ELR (cell line): ENCODE measurements at regions not wholly inside any gene's neighbourhood (a gene's known extent, or its start where the extent isn't known, plus 50 kb on each side); places are given as distances from the start of the nearest gene placed in this dataset.

Experiments
- DNase-seq: peaks from one replicate; pipeline ENCODE4 v3.0.0-alpha.2; 2015; ENCODE audit warnings: low read depth

- DNase-seq = no peak
Measured at GRCh38 chr15:62439543-62440016, 274.5 kb upstream of the C2CD4B start.

- DNase-seq = no peak
Measured at GRCh38 chr15:62440362-62441105, 275.4 kb upstream of the C2CD4B start.

- DNase-seq = peak; percentile 95
Measured at GRCh38 chr15:62444104-62445022, 279.3 kb upstream of the C2CD4B start.

GRCh38 chr15:62445244-62445643, 280.2 kb upstream of the C2CD4B start:
- DNase-seq = peak; percentile 69

- DNase-seq = no peak
Measured at GRCh38 chr15:62446984-62447383, 281.9 kb upstream of the C2CD4B start.

- DNase-seq = no peak
Measured at GRCh38 chr15:62447742-62448141, 282.7 kb upstream of the C2CD4B start.

GRCh38 chr15:62449638-62450037, 284.6 kb upstream of the C2CD4B start:
- no peak for DNase-seq

GRCh38 chr15:62450061-62450460, 285.0 kb upstream of the C2CD4B start:
- DNase-seq = no peak

- DNase-seq = no peak
Measured at GRCh38 chr15:62452026-62452425, 286.9 kb upstream of the C2CD4B start.

GRCh38 chr15:62452667-62453066, 287.6 kb upstream of the C2CD4B start:
- no peak for DNase-seq

- DNase-seq = peak; percentile 42
Measured at GRCh38 chr15:62453375-62453774, 288.3 kb upstream of the C2CD4B start.

GRCh38 chr15:62453981-62454380, 288.9 kb upstream of the C2CD4B start:
- peak; percentile 79 for DNase-seq

GRCh38 chr15:62454567-62455172, 289.6 kb upstream of the C2CD4B start:
- peak; percentile 62 for DNase-seq

- peak; percentile 63 for DNase-seq
Measured at GRCh38 chr15:62455441-62455921, 290.4 kb upstream of the C2CD4B start.

GRCh38 chr15:62456011-62456920, 291.2 kb upstream of the C2CD4B start:
- no peak for DNase-seq

- DNase-seq = no peak
Measured at GRCh38 chr15:62457100-62457499, 292.0 kb upstream of the C2CD4B start.

GRCh38 chr15:62459875-62460274, 294.8 kb upstream of the C2CD4B start:
- DNase-seq = no peak

GRCh38 chr15:62462268-62462667, 297.2 kb upstream of the C2CD4B start:
- DNase-seq = peak; percentile 6

- DNase-seq = no peak
Measured at GRCh38 chr15:62462721-62463120, 297.6 kb upstream of the C2CD4B start.

- peak; percentile 71 for DNase-seq
Measured at GRCh38 chr15:62464705-62465104, 299.6 kb upstream of the C2CD4B start.

GRCh38 chr15:62465173-62465572, 300.1 kb upstream of the C2CD4B start:
- no peak for DNase-seq
